ENCODE measurements at regions not wholly inside any gene's neighbourhood (a gene's known extent, or its start where the extent isn't known, plus 50 kb on each side); places are given as distances from the start of the nearest gene placed in this dataset.

- TF ChIP-seq CHD7 (IDR thresholded peaks at IDR 0.05; ENCODE audit: insufficient replicate concordance, low read length) = no peak
These were observed 253.4 kb upstream of the DMAC1 start (continued) for GRCh38 chr9:8052991-8053390.
